GM19238 (cell line): ENCODE measurements at regions not wholly inside any gene's neighbourhood (a gene's known extent, or its start where the extent isn't known, plus 50 kb on each side); places are given as distances from the start of the nearest gene placed in this dataset.

Source experiments
- DNase-seq: peaks from one replicate; pipeline ENCODE4 v3.0.0; 2011; ENCODE audit warnings: low spot score; ENCODE audit not compliant: insufficient read length

DNA sequence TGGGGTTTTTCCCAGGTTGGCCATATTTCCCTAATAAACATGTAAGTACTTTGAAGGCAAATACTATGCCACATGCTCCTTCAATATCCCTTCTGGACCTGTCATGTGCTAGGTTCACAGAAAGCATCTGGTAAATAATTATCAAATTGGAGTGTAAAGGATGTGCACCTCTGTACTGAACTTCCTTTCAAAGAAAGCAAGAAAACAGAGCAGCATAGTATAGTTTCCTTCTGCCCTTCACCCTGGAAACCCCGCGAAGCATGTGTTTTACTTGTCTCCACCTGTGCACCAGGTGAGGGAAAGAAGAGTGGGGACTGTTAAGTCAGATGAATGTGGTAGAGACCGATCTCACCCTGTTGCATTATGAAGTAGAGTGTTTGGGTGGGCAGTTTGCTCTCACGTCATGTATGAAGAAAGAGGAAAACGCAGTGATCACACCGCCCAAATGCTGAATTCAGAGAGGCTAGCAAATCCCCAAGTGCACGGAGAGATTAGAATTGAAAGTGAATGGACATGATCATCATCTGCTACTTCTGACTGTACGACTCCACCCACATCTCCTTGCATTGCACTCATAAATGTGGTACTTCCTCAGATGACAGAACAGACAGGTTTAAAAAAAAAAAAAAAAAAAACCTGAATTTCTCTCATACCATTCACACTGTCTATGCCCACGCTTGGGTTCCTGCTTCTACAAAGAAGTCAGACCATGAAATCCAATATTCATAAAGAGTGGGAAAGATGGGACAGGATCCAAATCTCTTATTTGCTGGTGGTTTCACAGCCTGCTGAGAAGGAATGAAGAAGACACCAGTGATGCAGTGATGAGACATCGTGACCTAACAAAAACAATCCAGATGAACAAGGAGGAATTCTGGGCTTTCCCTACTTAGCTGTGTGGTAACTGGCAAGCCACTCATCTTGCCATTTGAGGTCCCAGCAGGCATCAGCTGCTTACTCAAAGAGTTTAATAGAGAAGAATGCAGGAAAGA is 448.6 kb downstream of the BCL11A start:
- no peak for DNase-seq

DNA sequence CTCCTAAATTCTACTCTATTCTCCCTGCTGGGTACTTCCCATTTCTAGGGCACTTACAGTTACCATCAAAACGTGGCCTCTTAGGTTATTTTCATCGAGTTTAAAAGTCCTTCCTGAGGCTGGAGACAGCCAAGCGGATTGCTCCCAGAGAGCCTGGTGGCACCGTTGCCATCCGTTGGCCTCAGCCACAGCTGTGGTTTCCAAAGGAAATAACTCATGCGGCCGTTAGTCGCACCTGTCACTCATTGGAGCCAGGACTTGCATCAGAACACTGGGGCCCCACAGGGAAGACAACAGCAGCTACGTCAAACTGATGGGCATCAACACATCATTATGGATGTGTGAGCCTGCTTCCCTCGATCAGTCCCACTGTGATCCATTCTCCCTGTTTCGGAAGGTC is 453.4 kb downstream of the BCL11A start:
- DNase-seq, result no peak

DNA sequence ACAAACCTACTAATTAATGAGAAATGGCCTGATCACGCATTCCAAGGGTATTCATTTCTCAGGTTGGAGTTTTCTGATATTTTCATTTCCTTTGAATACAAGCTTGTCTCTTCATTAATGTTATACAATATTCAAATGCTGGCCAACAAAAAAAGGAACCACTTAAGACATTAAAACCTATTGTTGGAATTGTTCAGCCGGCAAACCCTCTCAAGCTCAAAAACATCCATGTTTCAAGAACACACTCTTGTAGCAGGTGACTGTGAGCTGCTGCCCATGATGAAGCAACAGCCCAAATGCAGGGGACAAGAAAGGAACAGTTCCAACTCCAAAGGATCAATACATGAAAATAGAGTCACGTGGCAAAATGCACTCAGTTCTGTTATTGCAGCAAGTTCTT is 454.5 kb downstream of the BCL11A start:
- DNase-seq, result no peak

DNA sequence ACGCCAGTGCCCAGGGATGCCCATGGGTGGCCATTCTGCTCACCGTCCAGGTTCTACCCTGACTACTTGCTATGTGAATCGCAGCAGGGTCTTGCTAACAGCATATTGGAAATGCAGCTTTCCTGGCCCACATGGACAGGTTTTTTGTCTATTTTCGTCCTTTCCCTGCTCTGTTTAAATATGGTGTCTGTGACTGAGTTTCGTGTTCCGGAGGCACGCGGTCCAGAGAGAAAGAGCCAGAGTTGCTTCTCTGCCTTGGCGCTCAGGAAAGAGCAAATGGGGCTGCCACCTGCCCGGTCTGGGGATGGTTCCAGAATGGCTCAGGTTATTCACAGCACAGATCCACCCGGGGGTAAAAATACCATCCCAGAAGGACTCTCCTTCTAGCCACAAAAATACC is 456.2 kb downstream of the BCL11A start:
- DNase-seq, result no peak

DNA sequence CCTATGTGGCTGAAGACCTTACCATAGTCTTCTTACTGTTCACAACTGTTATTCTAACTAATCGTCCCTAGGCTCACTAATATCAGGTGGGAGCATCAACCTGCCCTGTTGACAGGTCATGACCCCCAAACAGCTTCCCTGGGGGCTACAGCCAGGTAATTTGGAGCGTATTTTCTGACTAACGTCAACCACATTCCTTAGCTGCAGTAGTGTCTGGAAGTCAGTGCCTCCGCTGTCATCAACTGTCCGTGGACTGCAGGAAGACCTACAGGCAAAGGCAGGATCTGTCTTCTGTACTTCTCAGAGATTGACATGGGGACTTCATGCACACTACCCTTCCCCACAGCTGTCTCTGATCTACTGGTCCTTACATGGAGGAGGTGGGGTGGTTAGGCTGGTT is 456.9 kb downstream of the BCL11A start:
- no peak for DNase-seq

DNA sequence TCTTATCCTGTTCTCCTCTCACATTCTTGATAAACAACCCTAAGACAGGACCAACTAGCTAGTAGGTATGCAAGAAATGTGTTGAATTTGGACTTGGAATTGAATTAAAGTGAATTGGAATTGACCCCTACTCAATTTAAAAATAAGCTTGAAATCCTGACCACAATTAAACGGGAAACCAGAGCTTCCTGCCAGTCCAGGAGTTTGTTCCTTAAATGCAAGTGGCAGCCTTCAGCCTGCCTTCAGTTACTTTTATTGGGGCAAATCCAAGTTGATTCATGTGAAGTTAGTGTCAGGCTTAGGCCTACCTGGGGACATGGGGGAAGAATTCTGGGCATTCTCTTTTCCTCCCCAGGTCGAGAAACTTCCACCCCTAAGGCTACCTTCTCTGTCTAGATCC is 457.6 kb downstream of the BCL11A start:
- no peak for DNase-seq

DNA sequence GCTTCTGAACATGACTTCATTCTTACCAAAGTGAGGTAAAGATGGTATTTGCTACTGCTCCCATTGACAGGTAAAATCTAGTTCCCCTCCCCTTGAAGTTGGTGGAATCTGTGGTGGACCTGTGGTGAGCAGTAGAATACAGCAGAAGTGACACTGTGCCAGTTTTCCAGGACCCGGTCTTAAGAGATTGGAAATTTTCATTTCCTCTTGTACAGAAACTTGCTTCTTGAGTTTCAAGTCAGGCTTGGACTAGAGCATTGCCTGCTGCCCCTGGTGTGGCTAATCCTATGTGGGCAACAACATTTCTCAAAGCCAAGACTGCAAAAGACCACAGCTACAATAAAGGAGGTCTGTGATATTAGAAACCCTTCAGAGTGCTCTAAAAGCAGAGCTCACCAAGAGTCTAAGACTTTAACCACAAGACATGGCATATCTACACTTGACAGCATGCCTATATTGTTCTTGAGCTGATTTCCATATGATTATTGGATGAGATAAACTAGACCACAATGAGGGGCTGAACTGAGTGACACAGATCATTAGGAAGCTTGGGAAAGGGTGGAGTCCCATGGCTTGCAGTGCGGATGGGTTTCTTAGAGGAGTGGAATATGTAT is 458.1 kb downstream of the BCL11A start:
- no peak for DNase-seq

DNA sequence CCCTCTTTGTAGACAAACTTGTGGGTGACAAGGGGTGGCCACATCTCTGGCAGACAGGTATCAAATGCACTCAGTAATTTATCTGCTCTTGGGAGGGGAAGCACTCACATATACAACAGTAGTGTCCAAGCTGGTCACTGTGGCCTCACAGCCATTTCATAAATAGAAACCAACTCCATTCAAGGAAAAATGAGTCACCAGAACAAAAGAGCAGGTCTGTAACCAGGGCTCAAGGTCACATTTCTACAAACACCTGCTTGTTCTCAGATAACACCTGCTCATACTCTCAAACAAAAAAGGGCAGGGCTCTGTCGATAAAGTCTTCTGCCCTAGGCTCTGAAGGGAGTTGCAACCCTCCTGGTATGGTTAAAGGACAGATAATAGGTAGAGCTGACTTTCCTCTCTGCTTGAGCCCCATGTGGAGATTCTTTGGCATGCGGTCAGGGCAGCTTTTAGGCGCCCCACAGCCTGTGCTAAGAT is 459.0 kb downstream of the BCL11A start:
- no peak for DNase-seq

DNA sequence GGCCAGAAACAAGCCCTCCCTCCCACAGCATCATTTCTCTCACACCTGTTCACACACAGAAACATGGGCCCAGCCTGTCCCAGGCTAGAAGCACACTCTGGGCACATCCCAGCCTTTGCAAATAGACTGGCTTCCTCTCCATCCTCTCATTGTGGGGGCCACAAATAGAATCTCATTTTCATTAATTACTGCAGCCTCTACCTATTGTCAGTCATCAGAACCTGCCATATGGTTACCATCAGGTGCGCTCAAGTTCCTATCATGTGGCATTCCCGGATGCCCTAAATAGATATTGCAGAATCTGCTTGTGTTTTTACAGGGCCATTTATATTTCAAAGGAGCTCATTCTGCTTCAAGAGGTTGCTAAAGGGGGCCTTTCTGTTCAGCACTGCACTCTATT is 460.7 kb downstream of the BCL11A start:
- no peak for DNase-seq

DNA sequence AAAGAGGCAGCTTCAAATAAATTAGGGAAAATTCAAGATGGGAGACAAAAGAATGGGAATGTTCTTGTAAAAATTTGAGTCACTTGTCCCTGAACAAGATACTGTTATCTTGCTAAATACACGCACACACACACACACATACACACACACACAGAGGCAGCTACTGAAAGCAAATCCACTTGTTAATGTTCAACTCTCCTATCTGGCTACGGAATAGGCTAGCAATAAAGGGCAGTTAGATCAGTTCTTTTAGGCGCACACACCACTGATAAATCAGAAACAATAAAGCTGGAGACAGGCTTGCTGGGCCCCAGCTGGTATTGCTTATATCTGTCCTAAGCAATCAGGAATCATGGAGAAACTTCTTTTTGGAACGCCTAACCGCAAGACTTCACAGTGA is 461.6 kb downstream of the BCL11A start:
- no peak for DNase-seq

DNA sequence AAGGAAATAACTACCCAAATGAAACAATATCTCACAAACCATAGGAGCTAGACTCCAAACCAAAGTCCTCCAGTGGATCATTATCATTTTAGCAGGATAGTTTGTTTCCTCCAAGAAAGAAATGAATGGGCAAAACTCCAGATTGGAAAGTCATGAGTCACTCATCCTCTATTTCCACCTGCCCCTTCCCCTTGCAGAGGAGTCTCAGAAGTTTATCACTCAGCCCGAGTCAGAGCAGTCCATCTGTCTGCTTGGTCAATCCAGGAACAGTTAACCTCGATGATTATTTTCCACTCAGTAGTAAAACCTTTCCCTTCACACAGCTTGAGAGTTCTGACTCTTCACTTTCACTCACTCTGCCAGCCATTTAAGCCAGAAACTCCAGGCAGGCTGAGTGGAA is 462.2 kb downstream of the BCL11A start:
- DNase-seq, result no peak

DNA sequence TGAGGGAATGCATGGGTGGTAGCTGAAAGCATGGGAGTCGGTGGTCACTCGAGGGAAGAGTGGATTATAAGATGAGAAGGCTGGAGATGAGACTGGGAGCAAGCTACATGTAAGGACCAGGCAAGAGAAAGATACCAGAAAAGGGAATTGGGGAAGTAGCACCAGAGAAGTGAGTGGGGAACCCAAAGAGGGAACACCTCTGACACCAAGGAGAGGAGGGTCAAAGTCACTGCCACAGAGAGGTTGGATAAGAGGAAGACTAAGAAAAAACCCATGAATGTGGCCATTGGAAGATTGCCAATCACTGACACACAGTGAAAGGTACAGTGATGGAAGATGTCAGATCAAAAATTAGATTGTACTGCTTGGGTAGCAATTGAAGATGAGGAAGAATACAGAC is 473.9 kb downstream of the BCL11A start:
- DNase-seq, result no peak

DNA sequence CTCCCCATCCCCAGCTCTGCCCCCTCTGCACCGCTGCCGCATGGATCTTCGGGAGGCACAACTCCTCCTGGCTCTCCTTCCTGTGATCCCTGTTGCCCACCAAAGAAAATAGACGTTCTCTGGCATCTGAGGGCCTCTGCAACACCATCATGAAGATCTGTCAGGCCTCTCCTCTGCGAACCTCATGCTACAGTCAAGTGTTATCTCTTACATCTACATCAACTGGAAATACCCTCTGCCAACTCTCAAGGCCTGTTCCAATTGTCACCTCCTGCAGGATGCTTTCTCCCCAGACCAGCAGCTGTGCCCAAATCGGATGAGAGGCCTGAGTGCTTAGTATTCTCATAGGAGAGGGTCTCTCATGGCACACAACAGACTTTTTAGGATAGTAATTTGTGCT is 478.4 kb downstream of the BCL11A start:
- DNase-seq, result no peak

DNA sequence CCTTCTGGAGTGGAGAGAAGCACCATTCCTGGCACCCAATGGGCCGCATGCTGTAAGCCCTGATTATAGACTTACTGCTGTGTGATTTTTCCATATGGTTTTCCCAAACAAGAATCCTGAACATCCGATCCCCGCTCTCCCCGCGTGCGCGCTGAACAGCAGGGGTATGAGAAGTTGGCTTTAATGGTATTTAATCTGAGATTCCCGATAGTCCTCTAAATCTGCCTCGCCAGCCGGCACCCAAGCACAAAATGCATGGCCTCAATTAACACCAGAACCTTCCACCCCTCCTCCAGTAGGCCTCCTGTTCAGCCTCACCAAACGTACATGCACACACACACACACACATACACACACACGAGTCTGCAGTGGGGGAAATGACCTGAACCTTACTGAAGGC is 480.3 kb downstream of the BCL11A start:
- no peak for DNase-seq

DNA sequence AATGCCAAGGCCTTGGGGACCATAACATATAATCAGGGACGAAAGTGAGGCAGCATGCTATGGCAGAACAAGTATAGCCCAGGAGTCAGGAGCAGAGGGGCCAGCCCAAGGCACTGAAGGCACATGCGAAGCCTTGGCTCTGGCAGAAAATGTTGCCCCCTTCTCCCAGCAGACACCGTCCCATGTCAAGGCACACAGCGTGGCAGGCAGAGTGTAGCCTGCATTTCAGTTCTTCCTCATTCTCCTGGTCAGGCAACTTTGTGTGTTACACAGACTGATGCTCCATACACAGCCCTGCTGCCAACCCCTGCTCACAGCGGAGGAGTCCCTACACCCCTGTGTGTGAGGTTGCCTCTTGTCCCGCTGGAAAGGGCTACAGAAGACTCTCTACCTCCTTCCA is 480.8 kb downstream of the BCL11A start:
- no peak for DNase-seq

DNA sequence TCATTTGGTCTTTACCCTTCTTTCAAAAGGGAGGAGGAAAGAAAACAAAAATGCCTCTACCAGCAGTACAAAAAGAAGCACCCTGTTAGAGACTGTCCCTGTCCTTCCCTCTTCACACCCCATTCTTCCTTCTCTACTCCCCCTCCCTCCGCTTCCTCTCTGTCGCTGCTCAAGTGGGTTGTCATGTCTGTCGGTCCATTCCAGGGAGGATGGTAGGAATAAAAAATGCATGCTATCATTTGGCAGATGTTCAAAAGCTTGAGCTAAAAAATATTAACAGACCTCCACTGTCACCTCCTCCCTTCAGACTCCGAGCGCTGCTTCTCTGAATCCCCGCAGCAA is 482.0 kb downstream of the BCL11A start:
- DNase-seq, result no peak

DNA sequence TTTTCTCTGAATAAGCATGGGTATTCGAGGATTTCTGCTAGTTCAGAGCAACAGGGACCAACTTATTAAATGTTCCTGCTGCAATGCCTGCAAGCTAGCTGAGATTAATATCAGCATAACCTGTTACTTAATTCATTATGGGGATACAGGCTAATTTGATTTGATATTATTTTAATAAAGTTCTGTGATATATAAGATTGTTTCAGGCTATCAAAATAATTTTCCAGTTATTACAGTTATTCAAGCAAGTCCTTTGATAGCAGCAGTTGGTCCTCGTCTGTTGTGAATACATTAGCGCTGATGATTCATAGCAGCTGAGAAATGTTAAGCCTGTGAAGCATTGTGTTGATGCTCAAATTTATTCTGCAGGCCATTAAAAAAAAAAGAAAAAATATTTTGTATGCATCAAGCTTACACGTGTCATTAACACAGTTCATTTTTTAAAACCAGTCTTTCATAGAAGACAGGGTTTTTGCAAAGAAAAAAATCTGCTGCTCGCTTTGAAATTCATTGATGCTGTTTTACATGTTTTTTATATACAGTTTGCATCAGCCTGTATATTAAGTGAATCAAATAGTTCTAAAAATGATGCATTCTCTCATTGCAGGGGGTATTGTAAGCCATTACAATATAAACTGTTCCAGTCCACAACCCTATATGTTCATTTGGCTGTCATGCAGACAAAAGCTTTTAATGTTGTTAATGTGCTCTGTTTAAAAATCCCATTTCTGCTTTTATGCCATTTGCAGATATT is 482.5 kb downstream of the BCL11A start:
- DNase-seq, result no peak

DNA sequence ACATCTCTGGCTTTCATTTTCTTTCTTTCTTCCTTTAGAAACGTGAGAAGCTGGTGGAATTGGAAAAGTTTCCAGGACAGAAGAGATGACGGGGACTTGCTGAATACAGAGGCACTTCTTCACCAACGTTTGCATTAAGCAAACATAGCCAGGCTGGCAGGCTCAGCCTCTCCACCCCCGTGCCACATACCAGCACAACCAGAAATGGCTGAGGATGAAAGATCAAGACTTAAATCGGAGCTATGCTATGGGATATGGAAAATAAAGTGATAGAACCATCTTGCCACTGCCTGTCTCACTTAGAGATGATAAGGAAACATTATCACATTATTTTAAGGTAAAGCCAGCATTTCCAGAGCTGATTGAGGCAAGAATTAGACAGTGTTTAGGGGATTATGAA is 483.3 kb downstream of the BCL11A start:
- DNase-seq, result no peak

DNA sequence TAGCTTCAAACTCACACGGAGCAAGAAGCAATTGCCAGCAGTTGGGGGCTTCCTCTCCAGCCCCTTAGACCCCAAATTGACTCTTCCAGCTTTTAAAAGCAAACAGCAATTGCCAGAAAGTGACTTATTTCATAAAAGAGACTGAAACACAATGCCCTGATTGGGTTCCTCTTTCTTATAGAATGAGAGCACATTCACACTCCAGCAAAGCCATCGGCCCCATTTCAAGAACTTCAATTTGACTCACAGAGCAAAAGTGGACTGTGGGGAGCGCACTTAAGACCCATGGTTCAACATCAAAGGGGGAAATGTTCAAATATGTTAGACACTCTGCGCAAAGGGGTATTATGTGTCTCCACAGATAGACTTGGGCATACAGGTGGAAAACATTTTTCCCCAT is 484.7 kb downstream of the BCL11A start:
- DNase-seq, result no peak

DNA sequence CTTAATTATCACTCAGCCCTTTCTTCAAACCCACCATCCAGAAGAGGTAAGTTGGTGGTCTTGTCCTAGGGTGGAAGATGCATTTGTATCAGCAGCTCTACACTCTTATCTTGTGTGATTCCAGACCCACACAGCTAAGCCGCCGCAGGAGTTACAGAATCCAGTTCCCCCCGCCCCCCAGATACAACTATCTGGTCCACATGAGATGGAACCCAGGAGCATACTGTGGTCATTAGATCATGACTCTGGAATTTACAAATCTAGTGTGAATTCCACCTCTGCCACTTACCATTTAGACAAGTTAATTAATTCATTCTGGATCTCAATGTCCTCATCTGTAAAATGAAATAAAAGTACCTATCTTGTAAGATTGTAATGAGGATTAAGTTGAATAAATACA is 486.4 kb downstream of the BCL11A start:
- DNase-seq, result no peak

DNA sequence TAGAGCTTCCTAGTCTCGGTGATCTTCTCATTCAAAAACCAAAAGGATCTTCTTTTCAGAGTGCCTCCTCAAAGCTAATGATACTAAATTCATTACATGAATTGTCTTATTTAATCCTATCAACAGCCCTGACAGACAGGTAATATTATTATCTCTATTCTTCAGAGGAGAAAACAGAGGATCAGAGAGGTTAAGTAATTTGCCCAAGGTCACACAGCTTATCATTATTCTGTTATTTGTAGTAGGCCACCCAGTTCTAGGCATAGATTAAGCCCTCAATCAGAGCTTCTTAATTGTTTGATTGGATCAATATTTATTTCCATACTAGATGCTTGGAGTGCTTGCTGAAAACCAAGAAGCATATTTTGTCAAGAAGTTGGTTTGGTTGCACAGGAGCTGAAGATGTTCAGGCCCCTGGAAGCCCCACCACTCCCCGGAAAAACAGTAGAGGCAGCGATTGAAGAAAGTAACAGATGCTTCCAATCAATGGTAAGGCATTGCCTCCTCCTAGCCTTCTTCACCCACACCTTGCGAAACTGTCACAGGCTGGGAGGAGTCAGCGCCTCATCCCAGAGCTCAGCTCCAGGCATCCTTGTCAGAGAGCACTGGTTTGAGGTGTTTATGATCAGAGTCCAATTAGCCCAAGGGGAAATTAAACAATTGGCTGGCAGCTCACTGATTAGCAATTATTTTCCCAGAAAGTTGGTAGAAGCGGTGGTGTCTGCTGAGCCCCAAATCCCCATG is 487.2 kb downstream of the BCL11A start:
- no peak for DNase-seq
